ENCODE measurements at regions not wholly inside any gene's neighbourhood (a gene's known extent, or its start where the extent isn't known, plus 50 kb on each side); places are given as distances from the start of the nearest gene placed in this dataset.

- no peaks in the 10 kb centered on the region for H3K4me1 ChIP-seq (replicated peaks; ENCODE audit: insufficient read depth)
- H3K36me3 ChIP-seq (ENCODE audit: low read depth) = no peaks in the 10 kb centered on the region
- DNase-seq = no peak
- no peaks in the 10 kb centered on the region for H3K9me3 ChIP-seq (ENCODE audit: insufficient read depth, low read depth)
- H3K27me3 ChIP-seq (ENCODE audit: insufficient read depth, low read depth) = no peaks in the 10 kb centered on the region
- no peak overlapping the region for H2AFZ ChIP-seq
- no peaks in the 10 kb centered on the region for H3F3A ChIP-seq (ENCODE audit: insufficient read depth, low read depth)
- H3K79me2 ChIP-seq (ENCODE audit: low read depth) = no peaks in the 10 kb centered on the region
- no peak for TF ChIP-seq EZH2 (IDR thresholded peaks at IDR 0.05; ENCODE audit: low read depth)
- intact Hi-C loops (cut with micrococcal nuclease; ENCODE audit: unreplicated experiment) = no loop called here
- H3K4me2 ChIP-seq = no peak overlapping the region
- no peaks in the 10 kb centered on the region for H4K20me1 ChIP-seq (ENCODE audit: insufficient read depth)
- no peaks in the 10 kb centered on the region; the same call in 1 of the 2 replicates for H3K9me2 ChIP-seq (ENCODE audit: insufficient read depth)
- no peak overlapping the region for H3K27ac ChIP-seq
- no peak overlapping the region for H3K4me3 ChIP-seq
- BruUV-seq (replicated peaks) = no TSS peak
- ChIA-PET CTCF (no interaction called here), POLR2A (ENCODE audit: unreplicated experiment) (no interaction called here)
Observed at GRCh38 chr1:56173736-56174135, 405.6 kb downstream of the PLPP3 start.

GRCh38 chr1:56171670-56172069 lies 407.7 kb downstream of the PLPP3 start:
- DNase-seq = no peak
- CTCF ChIA-PET = no interaction called here
- no peak for TF ChIP-seq EZH2 (IDR thresholded peaks at IDR 0.05; ENCODE audit: low read depth)
- no peak for TF ChIP-seq CTCF (conservative IDR thresholded peaks at IDR 0.05)
- POLR2A ChIA-PET (ENCODE audit: unreplicated experiment) = no interaction called here
- no peak overlapping the region for H2AFZ ChIP-seq
- H3K4me3 ChIP-seq = no peak overlapping the region
- H3K79me2 ChIP-seq (ENCODE audit: low read depth) = no peaks in the 10 kb centered on the region
- no peak overlapping the region for H3K27ac ChIP-seq
- H3K4me1 ChIP-seq (replicated peaks; ENCODE audit: insufficient read depth) = no peaks in the 10 kb centered on the region
- H3K4me2 ChIP-seq = no peak overlapping the region
- no peaks in the 10 kb centered on the region for H3K27me3 ChIP-seq (ENCODE audit: insufficient read depth, low read depth)
- H3F3A ChIP-seq (ENCODE audit: insufficient read depth, low read depth) = no peaks in the 10 kb centered on the region
- no peaks in the 10 kb centered on the region for H4K20me1 ChIP-seq (ENCODE audit: insufficient read depth)
- H3K36me3 ChIP-seq (ENCODE audit: low read depth) = no peaks in the 10 kb centered on the region
- no TSS peak for BruUV-seq (replicated peaks)
- intact Hi-C loops (cut with micrococcal nuclease; ENCODE audit: unreplicated experiment) = no loop called here
- H3K9me3 ChIP-seq (ENCODE audit: insufficient read depth, low read depth) = no peaks in the 10 kb centered on the region
- no peaks in the 10 kb centered on the region; the same call in 1 of the 2 replicates for H3K9me2 ChIP-seq (ENCODE audit: insufficient read depth)

GRCh38 chr1:56170784-56171320 lies 408.5 kb downstream of the PLPP3 start:
- DNase-seq = no peak
- Histone ChIP-seq H3K4me1 (replicated peaks; ENCODE audit: insufficient read depth) (no peaks in the 10 kb centered on the region), H2AFZ (no peak overlapping the region), H3K4me3 (no peak overlapping the region), H3K9me3 (ENCODE audit: insufficient read depth, low read depth) (no peaks in the 10 kb centered on the region), H3K4me2 (no peak overlapping the region), H3K36me3 (ENCODE audit: low read depth) (no peaks in the 10 kb centered on the region), H3K9me2 (ENCODE audit: insufficient read depth) (no peaks in the 10 kb centered on the region; the same call in 1 of the 2 replicates), H3F3A (ENCODE audit: insufficient read depth, low read depth) (no peaks in the 10 kb centered on the region), H4K20me1 (ENCODE audit: insufficient read depth) (no peaks in the 10 kb centered on the region), H3K27ac (no peak overlapping the region), H3K79me2 (ENCODE audit: low read depth) (no peaks in the 10 kb centered on the region), H3K27me3 (ENCODE audit: insufficient read depth, low read depth) (no peaks in the 10 kb centered on the region)
- no TSS peak for BruUV-seq (replicated peaks)
- intact Hi-C loops (cut with micrococcal nuclease; ENCODE audit: unreplicated experiment) = no loop called here
- TF ChIP-seq EZH2 (IDR thresholded peaks at IDR 0.05; ENCODE audit: low read depth) (no peak), CTCF (conservative IDR thresholded peaks at IDR 0.05) (no peak)
- ChIA-PET POLR2A (ENCODE audit: unreplicated experiment) (no interaction called here), CTCF (no interaction called here)

- ChIA-PET CTCF (no interaction called here), POLR2A (ENCODE audit: unreplicated experiment) (no interaction called here)
- Histone ChIP-seq H3K9me2 (ENCODE audit: insufficient read depth) (no peaks in the 10 kb centered on the region; the same call in 1 of the 2 replicates), H3K4me1 (replicated peaks; ENCODE audit: insufficient read depth) (no peaks in the 10 kb centered on the region), H3K27ac (no peak overlapping the region), H2AFZ (no peak overlapping the region), H4K20me1 (ENCODE audit: insufficient read depth) (no peaks in the 10 kb centered on the region), H3K79me2 (ENCODE audit: low read depth) (no peaks in the 10 kb centered on the region), H3K36me3 (ENCODE audit: low read depth) (no peaks in the 10 kb centered on the region), H3K27me3 (ENCODE audit: insufficient read depth, low read depth) (no peaks in the 10 kb centered on the region), H3K4me3 (no peak overlapping the region), H3K4me2 (no peak overlapping the region), H3K9me3 (ENCODE audit: insufficient read depth, low read depth) (no peaks in the 10 kb centered on the region), H3F3A (ENCODE audit: insufficient read depth, low read depth) (no peaks in the 10 kb centered on the region)
- no peak for DNase-seq
- intact Hi-C loops (cut with micrococcal nuclease; ENCODE audit: unreplicated experiment) = no loop called here
- BruUV-seq (replicated peaks) = no TSS peak
- TF ChIP-seq CTCF (conservative IDR thresholded peaks at IDR 0.05) (no peak), EZH2 (IDR thresholded peaks at IDR 0.05; ENCODE audit: low read depth) (no peak)
Observed at GRCh38 chr1:56169856-56170255, 409.5 kb downstream of the PLPP3 start.
